Mesendoderm (in vitro differentiated cells): ENCODE measurements at regions not wholly inside any gene's neighbourhood (a gene's known extent, or its start where the extent isn't known, plus 50 kb on each side); places are given as distances from the start of the nearest gene placed in this dataset.

Experiments
- DNase-seq: peaks from one replicate; pipeline ENCODE4 v3.0.0; 2013
- H2AK5ac ChIP-seq: 2 replicates; pipeline ENCODE4 v1.6.1; 2013; ENCODE audit warnings: low read length, inconsistent platforms
- H2BK120ac ChIP-seq: 2 replicates; pipeline ENCODE4 v1.6.1; 2013; ENCODE audit warnings: low read depth, mild to moderate bottlenecking, low read length, moderate library complexity, mixed read lengths
- H2BK15ac ChIP-seq: replicated peaks from 2 replicates; pipeline ENCODE4 v1.6.1; 2013; ENCODE audit warnings: low read depth, mild to moderate bottlenecking, moderate library complexity
- H2BK5ac ChIP-seq: 2 replicates; pipeline ENCODE4 v1.6.1; 2013; ENCODE audit warnings: low read length, inconsistent platforms
- H3K18ac ChIP-seq: 2 replicates; pipeline ENCODE4 v1.6.1; 2013; ENCODE audit warnings: mild to moderate bottlenecking, low read length, mixed read lengths
- H3K23ac ChIP-seq: one replicate; pipeline ENCODE4 v1.6.1; 2013; ENCODE audit warnings: low read length
- H3K27ac ChIP-seq: 2 replicates; pipeline ENCODE4 v1.5.1; 2013; ENCODE audit warnings: low read depth, mild to moderate bottlenecking, inconsistent platforms, low read length, moderate library complexity
- H3K27me3 ChIP-seq: 2 replicates; pipeline ENCODE4 v1.6.1; 2013; ENCODE audit warnings: low read length, control low read depth, mild to moderate bottlenecking, inconsistent platforms; ENCODE audit not compliant: insufficient read depth, poor library complexity
- H3K36me3 ChIP-seq: 2 replicates; pipeline ENCODE4 v1.6.1; 2013; ENCODE audit warnings: low read length, inconsistent platforms; ENCODE audit not compliant: control insufficient read depth, insufficient read depth
- H3K4ac ChIP-seq: one replicate; pipeline ENCODE4 v1.6.1; 2013; ENCODE audit warnings: low read depth, mild to moderate bottlenecking, low read length, moderate library complexity
- H3K4me1 ChIP-seq: 2 replicates; pipeline ENCODE4 v1.6.1; 2013; ENCODE audit warnings: low read depth, low read length, inconsistent platforms; ENCODE audit not compliant: control insufficient read depth
- H3K4me2 ChIP-seq: 2 replicates; pipeline ENCODE4 v1.6.1; 2013; ENCODE audit warnings: low read length
- H3K4me3 ChIP-seq: 2 replicates; pipeline ENCODE4 v1.5.1; 2013; ENCODE audit warnings: mild to moderate bottlenecking, low read length
- H3K56ac ChIP-seq: one replicate; pipeline ENCODE4 v1.6.1; 2013; ENCODE audit warnings: low read length
- H3K79me1 ChIP-seq: 2 replicates; pipeline ENCODE4 v1.6.1; 2013; ENCODE audit warnings: low read length, inconsistent platforms
- H3K79me2 ChIP-seq: 2 replicates; pipeline ENCODE4 v1.6.1; 2013; ENCODE audit warnings: mild to moderate bottlenecking, low read length; ENCODE audit not compliant: control insufficient read depth, insufficient read depth
- H3K9ac ChIP-seq: 2 replicates; pipeline ENCODE4 v1.6.1; 2013; ENCODE audit warnings: low read length, inconsistent platforms
- H4K5ac ChIP-seq: one replicate; pipeline ENCODE4 v1.6.1; 2013; ENCODE audit warnings: low read length
- H4K8ac ChIP-seq: one replicate; pipeline ENCODE4 v1.6.1; 2013; ENCODE audit warnings: low read depth, mild to moderate bottlenecking, control low read depth, low read length, moderate library complexity
- WGBS: extraction: QIAGEN DNeasy Blood & Tissue Kit; methylation state at CpG from one replicate; pipeline ENCODE4 v1.1.7; 2013; ENCODE audit warnings: low lambda C conversion rate, missing lambda C conversion rate; ENCODE audit not compliant: insufficient coverage; ENCODE audit errors: extremely low coverage; 5-methylcytosine and 5-hydroxymethylcytosine counted together

DNA sequence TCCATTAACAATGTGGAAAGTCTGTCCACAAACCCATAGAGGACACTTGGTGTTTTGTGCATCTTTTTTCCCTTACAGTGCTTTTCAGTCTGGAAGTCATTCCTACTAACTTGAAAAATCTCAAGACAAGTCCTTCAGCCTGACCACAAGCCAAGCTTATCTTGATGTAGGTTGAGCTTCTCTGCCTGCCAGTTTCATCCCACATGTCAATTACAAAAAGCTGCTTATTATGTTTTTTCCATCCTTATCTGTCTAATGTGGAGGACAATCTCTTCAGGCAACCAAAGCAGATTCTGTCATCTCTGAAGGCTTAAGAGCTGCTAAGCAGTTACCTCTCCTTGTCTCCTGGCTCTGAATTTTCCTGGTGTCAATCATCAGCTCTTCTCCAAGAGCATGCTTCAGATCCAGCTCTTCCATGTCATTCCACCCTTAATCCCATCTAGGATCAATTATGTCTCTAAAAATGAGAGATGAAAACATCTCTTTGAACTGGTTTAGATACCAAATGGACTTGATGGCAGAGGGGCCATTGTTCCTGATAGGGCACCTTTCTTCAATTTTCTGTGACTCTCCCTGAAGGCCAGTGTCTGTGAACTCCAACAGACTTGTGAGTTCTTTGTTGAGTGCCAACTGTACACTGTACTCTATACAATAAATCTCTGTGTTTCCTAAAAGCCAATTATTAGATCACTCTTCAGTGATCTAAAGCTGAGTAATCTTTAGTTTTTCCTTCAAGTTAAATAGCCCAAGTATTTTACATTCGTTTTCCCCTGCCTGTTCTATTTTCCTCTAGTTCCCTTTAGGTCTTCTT is 208.6 kb downstream of the RBM43 start:
- Histone ChIP-seq H3K9ac (no peak overlapping the region), H4K5ac (no peak overlapping the region), H3K56ac (no peak overlapping the region), H4K8ac (no peak overlapping the region), H2BK5ac (no peak overlapping the region), H3K79me2 (no peaks in the 10 kb centered on the region), H3K4ac (no peak overlapping the region), H2BK120ac (no peak overlapping the region), H3K36me3 (no peaks in the 10 kb centered on the region), H3K27me3 (no peaks in the 10 kb centered on the region), H3K18ac (no peak overlapping the region), H3K4me1 (no peaks in the 10 kb centered on the region), H2AK5ac (no peak overlapping the region), H3K4me2 (no peak overlapping the region), H3K27ac (no peak overlapping the region), H3K4me3 (no peak overlapping the region), H3K79me1 (no peaks in the 10 kb centered on the region), H2BK15ac (no peak overlapping the region), H3K23ac (no peak overlapping the region)
- WGBS: no CpG with 5 or more reads among the region's 1 CpG
- no peak for DNase-seq

DNA sequence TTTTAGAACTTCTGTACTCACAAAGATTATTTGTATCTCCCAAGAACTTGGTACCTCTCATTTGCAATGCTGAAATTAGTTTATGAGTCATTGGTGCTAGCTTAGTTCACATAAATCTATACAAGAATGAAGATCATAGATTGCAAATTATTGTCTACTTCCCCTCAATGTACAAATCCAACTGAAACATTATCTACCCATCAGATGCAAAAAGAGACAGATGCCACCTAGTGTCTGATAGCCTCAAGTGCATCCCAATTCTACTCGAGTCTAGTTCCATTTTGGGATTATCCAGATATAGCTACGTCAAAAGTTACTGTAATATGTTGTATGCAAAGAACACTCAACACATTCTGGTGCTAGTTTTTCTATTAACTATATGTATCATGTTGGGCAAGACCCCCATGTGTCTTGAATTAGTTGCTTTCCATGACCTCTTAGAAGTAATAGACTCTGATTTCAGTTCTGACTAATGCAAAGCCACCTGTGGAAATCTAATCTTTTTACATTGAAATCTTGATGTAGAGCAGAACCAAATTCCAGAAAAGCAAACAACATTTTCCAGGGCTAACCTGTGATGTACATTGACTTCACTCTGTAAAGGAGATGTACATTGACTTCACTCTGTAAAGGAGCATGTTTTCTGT is 210.0 kb downstream of the RBM43 start:
- Histone ChIP-seq H3K79me1 (no peaks in the 10 kb centered on the region), H4K5ac (no peak overlapping the region), H3K4me3 (no peak overlapping the region), H2AK5ac (no peak overlapping the region), H3K36me3 (no peaks in the 10 kb centered on the region), H3K27ac (no peak overlapping the region), H3K23ac (no peak overlapping the region), H2BK15ac (no peak overlapping the region), H4K8ac (no peak overlapping the region), H3K4ac (no peak overlapping the region), H2BK120ac (no peak overlapping the region), H3K79me2 (no peaks in the 10 kb centered on the region), H3K56ac (no peak overlapping the region), H3K9ac (no peak overlapping the region), H3K4me1 (no peaks in the 10 kb centered on the region), H3K18ac (no peak overlapping the region), H2BK5ac (no peak overlapping the region), H3K4me2 (no peak overlapping the region), H3K27me3 (no peaks in the 10 kb centered on the region)
- WGBS: no CpG with 5 or more reads among the region's 2 CpGs
- DNase-seq: peak; percentile 37

DNA sequence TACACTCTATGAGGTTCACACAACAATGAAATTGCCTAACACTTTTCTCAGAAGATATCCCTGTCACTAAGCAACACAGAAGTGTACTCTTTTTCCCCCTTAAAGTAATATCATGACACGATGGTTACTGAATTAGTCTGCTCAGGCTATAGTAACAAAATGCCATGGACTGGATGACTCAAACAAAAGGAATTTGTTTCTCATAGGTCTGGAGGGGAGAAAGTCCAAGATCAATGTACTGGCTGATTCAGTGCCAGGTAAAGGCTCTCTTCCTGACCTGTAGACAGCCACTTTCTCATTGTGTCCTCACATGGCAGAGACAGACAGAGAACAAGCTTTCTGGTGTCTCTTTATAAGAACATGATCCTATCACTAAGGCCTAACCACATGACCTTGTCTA is 211.9 kb downstream of the RBM43 start:
- H3K4me2 ChIP-seq: no peak overlapping the region
- no peak overlapping the region for H3K27ac ChIP-seq
- H3K4ac ChIP-seq: no peak overlapping the region
- WGBS: no CpG with 5 or more reads among the region's 1 CpG
- peak; percentile 26 for DNase-seq
- H3K9ac ChIP-seq: no peak overlapping the region
- H3K4me1 ChIP-seq: no peaks in the 10 kb centered on the region
- no peak overlapping the region for H2BK120ac ChIP-seq
- no peak overlapping the region for H3K18ac ChIP-seq
- H3K36me3 ChIP-seq: no peaks in the 10 kb centered on the region
- no peak overlapping the region for H4K8ac ChIP-seq
- H3K79me1 ChIP-seq: no peaks in the 10 kb centered on the region
- no peak overlapping the region for H3K4me3 ChIP-seq
- H2AK5ac ChIP-seq: no peak overlapping the region
- H3K56ac ChIP-seq: no peak overlapping the region
- no peak overlapping the region for H2BK15ac ChIP-seq
- no peak overlapping the region for H4K5ac ChIP-seq
- H3K79me2 ChIP-seq: no peaks in the 10 kb centered on the region
- no peak overlapping the region for H3K23ac ChIP-seq
- no peak overlapping the region for H2BK5ac ChIP-seq
- H3K27me3 ChIP-seq: no peaks in the 10 kb centered on the region

DNA sequence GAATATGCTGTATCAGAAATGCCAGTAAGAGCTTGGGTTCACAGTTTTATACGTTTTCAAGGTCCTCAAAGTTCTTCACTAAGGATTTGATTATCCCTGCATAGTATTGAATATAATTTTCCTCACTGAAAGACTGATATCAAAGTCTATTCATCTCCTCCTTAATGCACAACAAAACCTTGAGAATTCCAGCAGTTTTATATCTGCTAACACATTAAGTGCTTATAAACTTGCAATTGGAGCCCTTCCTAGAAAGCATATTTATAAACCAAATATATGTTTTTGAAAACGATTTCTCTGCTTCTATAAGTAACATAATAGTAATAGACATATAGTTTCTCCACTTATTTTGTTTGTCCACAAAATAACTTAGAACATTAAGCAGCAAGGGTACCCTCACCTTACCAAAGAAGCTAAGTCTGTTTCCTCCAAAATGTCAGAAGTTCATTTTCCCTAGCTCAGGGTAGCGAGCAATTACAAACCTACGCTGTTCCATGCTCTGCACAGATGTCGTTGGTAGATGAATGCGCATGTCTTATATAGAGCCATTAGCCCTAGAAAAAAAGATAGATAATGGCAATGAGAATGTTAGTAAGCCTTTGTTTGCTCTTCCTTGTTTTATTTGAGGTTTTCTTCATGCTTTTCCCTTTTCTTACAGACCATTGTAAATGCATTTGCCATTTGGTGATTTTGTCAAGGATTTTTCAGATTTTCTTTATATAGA is 213.2 kb downstream of the RBM43 start:
- Histone ChIP-seq H3K18ac (no peak overlapping the region), H2BK120ac (no peak overlapping the region), H3K4me2 (no peak overlapping the region), H4K5ac (no peak overlapping the region), H3K27me3 (no peaks in the 10 kb centered on the region), H3K23ac (no peak overlapping the region), H3K9ac (no peak overlapping the region), H2AK5ac (no peak overlapping the region), H3K56ac (no peak overlapping the region), H3K4me3 (no peak overlapping the region), H3K36me3 (no peaks in the 10 kb centered on the region), H3K79me2 (no peaks in the 10 kb centered on the region), H2BK5ac (no peak overlapping the region), H4K8ac (no peak overlapping the region), H3K4me1 (no peaks in the 10 kb centered on the region), H3K79me1 (no peaks in the 10 kb centered on the region), H3K4ac (no peak overlapping the region), H3K27ac (no peak overlapping the region), H2BK15ac (no peak overlapping the region)
- no peak for DNase-seq
- no CpG with 5 or more reads among the region's 6 CpGs for WGBS

DNA sequence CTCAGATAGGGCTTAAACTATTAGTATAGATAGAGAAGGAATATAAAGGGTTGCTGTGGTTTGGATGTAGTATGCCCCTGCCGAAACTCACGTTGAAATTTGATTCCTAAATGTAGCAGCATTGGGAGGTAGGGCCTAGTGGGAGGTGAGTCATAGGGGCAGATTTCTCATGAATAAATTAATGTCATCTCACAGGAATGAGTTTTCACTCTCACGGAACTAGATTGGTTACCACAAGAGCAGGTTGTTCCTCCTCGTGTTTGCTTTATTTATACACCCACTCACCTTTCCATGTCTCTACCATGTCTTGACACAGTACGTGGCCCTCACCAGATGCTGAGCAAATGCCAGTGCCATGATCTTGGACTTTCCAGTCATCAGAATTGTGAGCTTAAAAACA is 218.2 kb downstream of the RBM43 start:
- no peak overlapping the region for H3K4ac ChIP-seq
- H3K23ac ChIP-seq: no peak overlapping the region
- WGBS: no CpG with 5 or more reads among the region's 5 CpGs

More for the DNA sequence above, 218.2 kb downstream of the RBM43 start:
- Histone ChIP-seq H2BK120ac (no peak overlapping the region), H2BK15ac (no peak overlapping the region), H3K4me1 (no peaks in the 10 kb centered on the region), H3K27me3 (no peaks in the 10 kb centered on the region), H3K27ac (no peak overlapping the region), H4K8ac (no peak overlapping the region), H3K18ac (no peak overlapping the region), H4K5ac (no peak overlapping the region), H3K4me2 (no peak overlapping the region), H3K36me3 (no peaks in the 10 kb centered on the region), H3K79me1 (no peaks in the 10 kb centered on the region), H3K79me2 (no peaks in the 10 kb centered on the region), H3K4me3 (no peak overlapping the region), H2AK5ac (no peak overlapping the region), H3K56ac (no peak overlapping the region), H3K9ac (no peak overlapping the region), H2BK5ac (no peak overlapping the region)
- no peak for DNase-seq
